ENCODE measurements at regions not wholly inside any gene's neighbourhood (a gene's known extent, or its start where the extent isn't known, plus 50 kb on each side); places are given as distances from the start of the nearest gene placed in this dataset.

GRCh38 chr5:42360616-42361314 lies 62.5 kb upstream of the GHR start:
- no peak for DNase-seq

GRCh38 chr5:42361315-42361688 lies 61.9 kb upstream of the GHR start:
- DNase-seq: no peak

- DNase-seq: no peak
These were observed 57.2 kb upstream of the GHR start for GRCh38 chr5:42366051-42366450.

All from NK-92 treated with Interleukin-12 subunit alpha and Interleukin-12 subunit beta, amount 100 ng/mL, for 24 hours (cell line).